ENCODE measurements at regions not wholly inside any gene's neighbourhood (a gene's known extent, or its start where the extent isn't known, plus 50 kb on each side); places are given as distances from the start of the nearest gene placed in this dataset.

DNA sequence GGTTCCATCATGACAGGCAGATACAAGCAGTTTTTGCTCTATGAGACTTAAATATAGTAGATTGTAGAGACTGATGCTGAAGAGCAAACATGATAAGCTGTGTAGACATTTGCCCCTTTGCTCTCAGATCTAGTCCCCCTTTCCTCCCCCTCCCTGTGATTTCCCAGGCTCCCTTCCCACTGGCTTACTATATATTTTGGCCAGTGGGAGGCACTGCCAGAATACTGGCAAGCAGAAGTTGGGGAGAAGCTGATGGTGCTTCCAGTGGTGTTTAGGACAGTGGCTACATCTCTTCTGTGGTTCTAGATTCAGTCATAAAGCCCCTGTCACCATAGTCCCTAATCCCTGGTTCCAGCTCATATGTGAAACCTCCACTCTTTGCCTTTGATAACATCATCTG, 156.1 kb upstream of the STEAP4 start:
- H3K4me3 ChIP-seq = no peak overlapping the region
- no peak for DNase-seq (ENCODE audit: low spot score)
- H3K27ac ChIP-seq = no peak overlapping the region
- TF ChIP-seq, protein P1, sequence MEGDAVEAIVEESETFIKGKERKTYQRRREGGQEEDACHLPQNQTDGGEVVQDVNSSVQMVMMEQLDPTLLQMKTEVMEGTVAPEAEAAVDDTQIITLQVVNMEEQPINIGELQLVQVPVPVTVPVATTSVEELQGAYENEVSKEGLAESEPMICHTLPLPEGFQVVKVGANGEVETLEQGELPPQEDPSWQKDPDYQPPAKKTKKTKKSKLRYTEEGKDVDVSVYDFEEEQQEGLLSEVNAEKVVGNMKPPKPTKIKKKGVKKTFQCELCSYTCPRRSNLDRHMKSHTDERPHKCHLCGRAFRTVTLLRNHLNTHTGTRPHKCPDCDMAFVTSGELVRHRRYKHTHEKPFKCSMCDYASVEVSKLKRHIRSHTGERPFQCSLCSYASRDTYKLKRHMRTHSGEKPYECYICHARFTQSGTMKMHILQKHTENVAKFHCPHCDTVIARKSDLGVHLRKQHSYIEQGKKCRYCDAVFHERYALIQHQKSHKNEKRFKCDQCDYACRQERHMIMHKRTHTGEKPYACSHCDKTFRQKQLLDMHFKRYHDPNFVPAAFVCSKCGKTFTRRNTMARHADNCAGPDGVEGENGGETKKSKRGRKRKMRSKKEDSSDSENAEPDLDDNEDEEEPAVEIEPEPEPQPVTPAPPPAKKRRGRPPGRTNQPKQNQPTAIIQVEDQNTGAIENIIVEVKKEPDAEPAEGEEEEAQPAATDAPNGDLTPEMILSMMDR (IDR thresholded peaks at IDR 0.05) = no peak

DNA sequence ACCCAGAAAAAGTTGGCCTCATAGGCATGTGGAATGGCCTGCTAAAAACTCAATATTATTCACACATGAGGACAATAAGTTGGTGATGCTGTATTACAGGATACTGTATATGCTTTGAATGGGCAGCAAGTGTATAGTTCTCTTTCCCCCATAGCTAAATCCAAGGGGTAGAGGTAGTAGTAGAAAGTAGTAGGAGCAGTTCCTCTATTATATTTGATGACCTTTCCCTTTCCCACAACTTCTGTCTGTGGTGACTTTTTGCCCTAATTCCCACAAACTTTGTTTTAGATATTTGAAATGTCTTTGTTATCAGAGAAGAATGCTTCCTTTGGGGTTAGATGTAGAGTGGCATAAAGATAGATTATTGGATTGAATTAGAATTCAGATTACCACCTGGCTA, 154.0 kb upstream of the STEAP4 start:
- DNase-seq (ENCODE audit: low spot score) = no peak
- Histone ChIP-seq H3K27ac (no peak overlapping the region), H3K4me3 (no peak overlapping the region)
- TF ChIP-seq, protein P1 (IDR thresholded peaks at IDR 0.05) = no peak

DNA sequence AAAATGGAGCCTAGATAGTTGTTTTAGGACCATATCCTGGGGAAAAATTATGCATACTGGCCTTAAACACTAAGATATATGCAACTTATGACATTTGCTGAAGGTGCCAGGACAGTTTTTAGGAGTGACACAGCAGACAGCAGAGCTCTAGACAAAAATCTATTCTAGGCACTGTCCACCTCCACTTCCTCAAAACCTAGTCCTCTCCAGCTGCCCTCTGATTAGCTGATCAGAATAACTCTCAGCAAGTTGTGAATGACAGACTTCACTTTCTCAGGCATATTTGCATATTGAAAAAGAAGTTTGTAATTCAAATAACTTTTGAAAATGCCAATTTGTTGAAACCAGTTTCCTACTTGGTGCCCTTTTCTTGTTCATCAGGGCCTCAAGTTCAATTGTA, 152.3 kb upstream of the STEAP4 start:
- no peak for DNase-seq (ENCODE audit: low spot score)
- TF ChIP-seq, protein P1 (IDR thresholded peaks at IDR 0.05) = no peak
- Histone ChIP-seq H3K27ac (no peak overlapping the region), H3K4me3 (no peak overlapping the region)

DNA sequence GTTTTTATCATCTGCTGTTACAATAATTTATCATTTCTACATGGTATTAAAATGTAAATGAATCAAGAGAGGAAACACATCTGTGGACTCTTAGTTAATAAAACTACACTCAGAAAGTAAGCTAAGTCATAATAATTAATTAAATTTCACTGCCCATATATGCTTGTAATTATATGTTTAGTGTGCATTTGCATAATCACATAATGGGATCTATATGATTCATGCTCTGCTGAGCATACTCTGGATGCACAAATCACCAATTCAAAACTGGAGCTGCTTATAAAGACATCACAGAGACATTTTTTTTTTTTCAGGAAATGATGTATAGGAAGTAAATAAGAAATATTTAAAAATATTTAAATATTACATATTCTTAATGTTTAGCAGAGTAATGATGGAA, 151.6 kb upstream of the STEAP4 start:
- no peak overlapping the region for H3K4me3 ChIP-seq
- H3K27ac ChIP-seq = no peak overlapping the region
- TF ChIP-seq, protein P1 (IDR thresholded peaks at IDR 0.05) = no peak
- no peak for DNase-seq (ENCODE audit: low spot score)

DNA sequence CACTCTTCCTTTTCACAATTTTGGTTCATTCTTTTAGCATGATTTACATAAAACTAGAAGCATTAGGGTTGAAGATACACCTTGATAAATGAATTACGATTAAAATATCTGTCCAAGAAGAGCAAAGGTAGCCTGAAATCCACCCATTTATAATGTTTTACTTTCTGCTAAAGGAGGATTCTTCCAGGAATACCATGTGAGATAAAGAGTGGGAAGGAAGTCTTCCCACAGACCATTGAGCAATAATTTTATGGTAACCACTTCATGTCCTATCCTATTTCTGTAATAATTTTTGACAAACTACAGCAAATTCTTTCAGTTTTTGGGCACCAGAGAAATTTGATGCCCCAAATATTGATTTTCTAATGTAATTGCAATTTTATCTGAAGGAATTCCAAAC, 150.6 kb upstream of the STEAP4 start:
- no peak overlapping the region for H3K27ac ChIP-seq
- TF ChIP-seq, protein P1 (IDR thresholded peaks at IDR 0.05) = no peak
- no peak overlapping the region for H3K4me3 ChIP-seq
- no peak for DNase-seq (ENCODE audit: low spot score)

DNA sequence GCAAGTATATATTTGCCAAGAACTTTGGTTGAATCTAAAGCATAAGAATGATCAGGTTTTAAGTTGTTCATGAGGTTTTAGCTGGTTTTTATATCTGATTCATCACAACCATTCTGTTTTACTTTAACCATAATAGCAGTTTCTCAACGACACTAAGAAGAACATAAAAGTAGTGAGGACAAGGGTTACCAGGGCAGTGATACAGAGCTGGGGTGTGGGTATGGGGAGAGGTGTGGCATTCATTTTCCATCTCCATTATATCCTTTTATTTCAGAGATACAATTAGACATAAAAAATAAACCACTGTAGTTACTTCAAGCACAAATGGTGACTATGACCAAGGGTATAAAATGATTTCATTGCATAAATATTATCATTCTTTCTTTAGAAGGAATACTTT, 149.8 kb upstream of the STEAP4 start:
- Histone ChIP-seq H3K27ac (no peak overlapping the region), H3K4me3 (no peak overlapping the region)
- TF ChIP-seq, protein P1 (IDR thresholded peaks at IDR 0.05) = no peak
- no peak for DNase-seq (ENCODE audit: low spot score)

DNA sequence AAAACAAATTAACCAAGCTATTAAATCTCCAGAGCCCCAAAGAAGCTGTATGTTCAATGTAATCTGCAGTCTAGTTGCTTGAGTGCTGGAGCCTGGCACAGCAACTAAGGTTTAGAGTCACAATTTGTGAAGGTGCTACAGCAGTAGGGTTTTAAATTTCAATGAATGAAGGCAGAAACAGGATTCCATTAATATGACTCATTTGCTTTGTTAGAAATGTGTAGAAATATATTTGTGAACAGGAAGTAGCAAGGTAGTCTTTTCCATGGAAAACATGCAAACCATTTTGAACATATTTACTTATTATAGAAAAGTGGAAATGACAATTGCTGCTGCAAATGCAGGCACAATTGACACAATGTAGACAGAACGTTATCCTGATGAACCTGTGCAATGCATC, 149.0 kb upstream of the STEAP4 start:
- DNase-seq (ENCODE audit: low spot score) = no peak
- Histone ChIP-seq H3K4me3 (no peak overlapping the region), H3K27ac (no peak overlapping the region)
- TF ChIP-seq, protein P1 (IDR thresholded peaks at IDR 0.05) = no peak
